ENCODE measurements at regions not wholly inside any gene's neighbourhood (a gene's known extent, or its start where the extent isn't known, plus 50 kb on each side); places are given as distances from the start of the nearest gene placed in this dataset.

DNA sequence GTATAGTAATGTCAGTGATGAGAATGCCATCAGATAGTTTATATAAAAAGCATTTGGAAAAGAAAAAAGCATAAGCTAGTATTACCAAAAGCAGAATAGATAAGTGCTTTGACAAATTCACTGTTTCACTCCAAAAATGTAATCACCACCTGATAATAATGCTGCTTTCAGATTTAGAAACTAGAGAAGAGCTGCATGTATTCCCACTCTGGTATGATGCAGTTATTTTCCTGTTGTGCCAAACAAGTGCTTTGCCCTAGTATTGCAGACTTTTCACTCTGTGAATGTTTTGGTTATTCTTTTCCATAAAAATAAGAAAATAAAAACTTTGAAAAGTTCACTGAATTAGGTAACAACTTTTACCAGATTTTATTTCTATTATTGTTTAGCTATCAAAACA is 267.7 kb upstream of the TET2 start:
- Histone ChIP-seq H3K79me2 (ENCODE audit: control insufficient read depth, insufficient read depth, low read length) (no peaks in the 10 kb centered on the region), H4K20me1 (ENCODE audit: control insufficient read depth, insufficient read depth, low read length, poor library complexity, severe bottlenecking) (no peaks in the 10 kb centered on the region), H3K4me2 (replicated peaks; ENCODE audit: low read depth, low read length, poor library complexity, severe bottlenecking) (no peak overlapping the region), H3K9me3 (ENCODE audit: control extremely low read depth in 1 of 3, control insufficient read depth in 2 of 3, insufficient read depth in 1 of 3, low read length in 2 of 3) (no peaks in the 10 kb centered on the region), H3K9ac (ENCODE audit: low read length) (no peak overlapping the region), H3K36me3 (replicated peaks in 1 of 2; ENCODE audit: control extremely low read depth in 1 of 2, control insufficient read depth in 1 of 2, extremely low read depth in 1 of 2, insufficient read depth in 2 of 2, low read length in 1 of 2) (no peaks in the 10 kb centered on the region), H3K27ac (ENCODE audit: low read length in 2 of 2) (no peak overlapping the region), H3K27me3 (replicated peaks in 1 of 4; ENCODE audit: control extremely low read depth in 1 of 4, control insufficient read depth in 3 of 4, insufficient read depth in 4 of 4, low read length in 3 of 4) (peaks cover 0 to 3% (median 0%) of the 10 kb centered on the region in 4 experiments), H3K4me3 (ENCODE audit: control extremely low read depth in 1 of 5, extremely low read depth in 1 of 5, insufficient read depth in 1 of 5, low read depth in 2 of 5, low read length in 4 of 5) (no peak overlapping the region), H2AFZ (ENCODE audit: insufficient read depth, low read depth, low read length, poor library complexity, severe bottlenecking) (no peak overlapping the region), H3K4me1 (ENCODE audit: control insufficient read depth in 2 of 2, insufficient read depth in 2 of 2, low read length in 2 of 2) (no peaks in the 10 kb centered on the region)
- DNase-seq = no peak
- peaks cover 9% of the 10 kb centered on the region for H3K27me3 Mint-ChIP-seq
- TF ChIP-seq, protein P1, sequence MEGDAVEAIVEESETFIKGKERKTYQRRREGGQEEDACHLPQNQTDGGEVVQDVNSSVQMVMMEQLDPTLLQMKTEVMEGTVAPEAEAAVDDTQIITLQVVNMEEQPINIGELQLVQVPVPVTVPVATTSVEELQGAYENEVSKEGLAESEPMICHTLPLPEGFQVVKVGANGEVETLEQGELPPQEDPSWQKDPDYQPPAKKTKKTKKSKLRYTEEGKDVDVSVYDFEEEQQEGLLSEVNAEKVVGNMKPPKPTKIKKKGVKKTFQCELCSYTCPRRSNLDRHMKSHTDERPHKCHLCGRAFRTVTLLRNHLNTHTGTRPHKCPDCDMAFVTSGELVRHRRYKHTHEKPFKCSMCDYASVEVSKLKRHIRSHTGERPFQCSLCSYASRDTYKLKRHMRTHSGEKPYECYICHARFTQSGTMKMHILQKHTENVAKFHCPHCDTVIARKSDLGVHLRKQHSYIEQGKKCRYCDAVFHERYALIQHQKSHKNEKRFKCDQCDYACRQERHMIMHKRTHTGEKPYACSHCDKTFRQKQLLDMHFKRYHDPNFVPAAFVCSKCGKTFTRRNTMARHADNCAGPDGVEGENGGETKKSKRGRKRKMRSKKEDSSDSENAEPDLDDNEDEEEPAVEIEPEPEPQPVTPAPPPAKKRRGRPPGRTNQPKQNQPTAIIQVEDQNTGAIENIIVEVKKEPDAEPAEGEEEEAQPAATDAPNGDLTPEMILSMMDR (IDR thresholded peaks at IDR 0.05) = no peak
- no peak for TF ChIP-seq EZH2 (IDR thresholded peaks at IDR 0.05; ENCODE audit: borderline replicate concordance, insufficient read depth, low read depth, low read length, poor library complexity, severe bottlenecking)
- H3K27ac Mint-ChIP-seq = no peak overlapping the region
- POLR2A ChIA-PET = no interaction called here
- CTCF ChIA-PET = interaction anchor here (1.0 kb wide), 1 partner anchor 21 kb away, joined by 3 read pairs; no protein-coding TSS in a partner anchor
- no peak for ATAC-seq (ENCODE audit: low read depth)
- no peaks in the 10 kb centered on the region for H3K4me1 Mint-ChIP-seq
- intact Hi-C loops (cut with micrococcal nuclease) = no loop called here
- no peak overlapping the region for H3K4me3 Mint-ChIP-seq
- H3K9me3 Mint-ChIP-seq (ENCODE audit: insufficient read depth) = no peaks in the 10 kb centered on the region

GRCh38 chr4:104879367-104879766 is 267.3 kb upstream of the TET2 start:
- no peaks in the 10 kb centered on the region for H3K4me1 Mint-ChIP-seq
- no peak overlapping the region for H2AFZ ChIP-seq (ENCODE audit: insufficient read depth, low read depth, low read length, poor library complexity, severe bottlenecking)
- H3K27me3 Mint-ChIP-seq = peaks cover 9% of the 10 kb centered on the region
- CTCF ChIA-PET = no interaction called here
- H3K27ac Mint-ChIP-seq = no peak overlapping the region
- WGBS (ENCODE audit: insufficient coverage) = no CpG with 5 or more reads among the region's 4 CpGs
- no peaks in the 10 kb centered on the region for H3K36me3 ChIP-seq (replicated peaks in 1 of 2; ENCODE audit: control extremely low read depth in 1 of 2, control insufficient read depth in 1 of 2, extremely low read depth in 1 of 2, insufficient read depth in 2 of 2, low read length in 1 of 2)
- no peaks in the 10 kb centered on the region for H3K9me3 Mint-ChIP-seq (ENCODE audit: insufficient read depth)
- H3K9me3 ChIP-seq (ENCODE audit: control extremely low read depth in 1 of 3, control insufficient read depth in 2 of 3, insufficient read depth in 1 of 3, low read length in 2 of 3) = no peaks in the 10 kb centered on the region
- H3K27ac ChIP-seq (ENCODE audit: low read length in 2 of 2) = no peak overlapping the region
- intact Hi-C loops (cut with micrococcal nuclease) = no loop called here
- no peak for TF ChIP-seq EZH2 (IDR thresholded peaks at IDR 0.05; ENCODE audit: borderline replicate concordance, insufficient read depth, low read depth, low read length, poor library complexity, severe bottlenecking)
- TF ChIP-seq, protein P1 (IDR thresholded peaks at IDR 0.05) = no peak
- no peak overlapping the region for H3K4me3 ChIP-seq (ENCODE audit: control extremely low read depth in 1 of 5, extremely low read depth in 1 of 5, insufficient read depth in 1 of 5, low read depth in 2 of 5, low read length in 4 of 5)
- DNase-seq = no peak
- H3K27me3 ChIP-seq (replicated peaks in 1 of 4; ENCODE audit: control extremely low read depth in 1 of 4, control insufficient read depth in 3 of 4, insufficient read depth in 4 of 4, low read length in 3 of 4) = peaks cover 0 to 3% (median 0%) of the 10 kb centered on the region in 4 experiments
- no peak overlapping the region for H3K4me3 Mint-ChIP-seq
- H3K79me2 ChIP-seq (ENCODE audit: control insufficient read depth, insufficient read depth, low read length) = no peaks in the 10 kb centered on the region
- no peaks in the 10 kb centered on the region for H3K4me1 ChIP-seq (ENCODE audit: control insufficient read depth in 2 of 2, insufficient read depth in 2 of 2, low read length in 2 of 2)
- H3K9ac ChIP-seq (ENCODE audit: low read length) = no peak overlapping the region
- POLR2A ChIA-PET = no interaction called here
- no peak overlapping the region for H3K4me2 ChIP-seq (replicated peaks; ENCODE audit: low read depth, low read length, poor library complexity, severe bottlenecking)
- ATAC-seq (ENCODE audit: low read depth) = no peak
- H4K20me1 ChIP-seq (ENCODE audit: control insufficient read depth, insufficient read depth, low read length, poor library complexity, severe bottlenecking) = no peaks in the 10 kb centered on the region
